ENCODE measurements at regions not wholly inside any gene's neighbourhood (a gene's known extent, or its start where the extent isn't known, plus 50 kb on each side); places are given as distances from the start of the nearest gene placed in this dataset.

GRCh38 chr10:28975891-28976531 is 298.7 kb downstream of the BAMBI start:
- TF ChIP-seq CTCF (IDR thresholded peaks at IDR 0.05; ENCODE audit: low read depth, low read length, poor library complexity, severe bottlenecking) (no peak), EZH2phosphoT487 (IDR thresholded peaks at IDR 0.05; ENCODE audit: borderline replicate concordance, low read length) (no peak)

Measured in DOHH2 (cell line).